ENCODE measurements at regions not wholly inside any gene's neighbourhood (a gene's known extent, or its start where the extent isn't known, plus 50 kb on each side); places are given as distances from the start of the nearest gene placed in this dataset.

GRCh38 chr10:58932577-58933314 lies 243.7 kb upstream of the PHYHIPL start:
- DNase-seq (ENCODE audit: low read depth) = no peak

DNA sequence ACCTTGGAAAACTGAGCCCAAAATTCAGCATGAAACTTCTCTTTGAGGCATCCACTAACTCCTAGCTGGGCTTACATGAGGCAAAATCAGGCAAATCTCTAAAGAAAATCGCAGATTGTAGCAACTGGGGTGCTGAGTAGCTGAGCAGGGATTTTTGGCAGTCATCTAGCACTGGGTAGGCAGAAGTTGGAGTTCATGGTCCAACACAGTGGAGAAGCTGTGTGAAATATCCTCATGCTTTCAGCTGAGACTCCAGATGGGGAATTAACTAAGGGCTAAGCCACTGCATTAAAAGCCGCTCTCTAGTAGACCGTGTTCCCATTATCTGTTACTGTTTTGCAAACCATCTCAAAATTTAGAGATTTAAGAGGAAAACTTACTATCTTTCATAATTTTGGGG lies 240.1 kb upstream of the PHYHIPL start:
- DNase-seq (ENCODE audit: low read depth) = no peak

GRCh38 chr10:58937423-58937822 lies 239.0 kb upstream of the PHYHIPL start:
- DNase-seq (ENCODE audit: low read depth) = no peak

DNA sequence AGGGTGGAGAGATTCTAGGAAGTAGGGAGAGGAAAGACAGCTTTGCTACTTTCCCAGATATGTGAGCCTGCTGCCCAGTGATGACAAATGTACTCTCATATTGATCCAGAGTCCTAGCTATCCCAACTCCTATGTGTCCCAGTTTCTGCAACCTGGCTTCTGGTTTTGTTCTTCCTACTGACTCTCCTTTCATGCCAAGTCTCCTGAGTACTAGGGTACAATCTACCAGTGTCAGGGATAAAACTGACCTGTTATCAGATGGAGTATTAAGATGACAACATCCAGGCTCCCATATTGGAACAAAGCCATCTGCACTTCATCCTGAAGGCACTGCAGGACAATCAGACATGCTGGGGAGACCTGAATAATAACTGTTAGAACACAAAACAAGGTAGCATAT lies 233.7 kb upstream of the PHYHIPL start:
- DNase-seq (ENCODE audit: low read depth) = no peak

DNA sequence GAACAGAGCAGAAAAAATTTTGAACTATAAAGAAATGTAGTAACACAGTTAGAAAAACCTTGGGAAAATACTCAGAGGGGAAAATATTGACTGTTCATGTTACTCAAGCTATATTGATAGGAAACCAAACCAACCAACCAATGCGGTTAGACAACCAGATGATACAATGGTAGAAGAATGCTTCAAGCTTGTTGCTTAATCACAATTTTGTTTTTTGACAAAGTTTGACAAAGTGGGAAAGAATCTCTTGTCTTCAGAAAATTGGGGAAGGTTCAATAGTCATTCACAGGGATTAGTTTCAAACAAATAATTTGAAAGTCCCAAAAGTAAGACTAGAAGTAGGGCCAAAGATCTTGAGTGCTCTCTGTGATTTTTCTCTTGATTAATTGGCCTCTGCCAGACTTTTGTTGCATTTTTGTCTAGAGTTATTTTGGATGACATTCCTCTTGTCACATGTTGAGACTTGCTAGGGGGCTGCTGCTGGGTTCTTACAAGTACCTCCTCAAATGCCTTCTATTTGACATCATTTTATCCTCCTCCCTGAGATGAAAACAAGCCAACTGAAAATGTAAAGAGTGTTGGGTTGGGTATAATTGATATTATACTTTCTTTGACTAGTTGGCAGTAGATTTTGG lies 233.1 kb upstream of the PHYHIPL start:
- no peak for DNase-seq (ENCODE audit: low read depth)

- no peak for DNase-seq (ENCODE audit: low read depth)
Observed at GRCh38 chr10:58943960-58944359, 232.5 kb upstream of the PHYHIPL start.

DNA sequence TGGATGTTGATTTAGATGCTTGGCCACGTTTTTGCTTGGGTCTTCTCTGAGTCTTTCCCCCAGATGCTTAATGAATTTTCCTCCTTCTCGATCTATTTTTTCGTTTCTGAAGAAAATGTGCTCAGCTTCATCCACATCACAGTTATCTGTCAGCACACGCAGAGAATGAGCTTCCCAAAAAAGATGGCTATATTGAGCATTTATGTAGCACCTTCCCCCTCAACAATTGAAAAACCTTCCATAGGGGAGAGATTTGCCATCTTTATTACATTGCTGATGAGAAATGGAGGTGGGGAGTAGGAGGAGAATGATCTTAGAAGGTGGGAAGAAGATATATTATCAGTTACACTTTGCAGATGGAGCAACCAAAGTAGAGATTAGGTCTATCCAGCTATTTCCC lies 228.1 kb upstream of the PHYHIPL start:
- DNase-seq (ENCODE audit: low read depth) = no peak

DNA sequence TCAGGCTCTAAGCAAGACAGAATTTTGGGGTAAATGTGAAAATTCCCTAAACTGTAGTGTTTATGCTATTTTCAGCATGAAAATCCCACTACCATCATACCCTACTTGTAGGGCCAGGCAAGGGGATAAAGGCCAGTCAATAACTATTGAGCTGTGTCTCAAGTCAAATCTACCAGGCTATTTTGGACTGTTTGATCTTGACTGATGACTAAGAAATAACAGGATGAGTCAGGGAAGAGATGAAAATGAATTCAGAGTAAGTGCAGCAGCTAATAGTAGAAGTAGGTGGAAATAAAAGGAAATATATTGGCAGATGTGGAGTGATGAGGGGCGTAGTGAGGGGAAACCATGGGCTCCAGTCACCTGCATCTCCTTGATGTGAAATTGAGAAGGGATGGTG lies 225.8 kb upstream of the PHYHIPL start:
- no peak for DNase-seq (ENCODE audit: low read depth)

DNA sequence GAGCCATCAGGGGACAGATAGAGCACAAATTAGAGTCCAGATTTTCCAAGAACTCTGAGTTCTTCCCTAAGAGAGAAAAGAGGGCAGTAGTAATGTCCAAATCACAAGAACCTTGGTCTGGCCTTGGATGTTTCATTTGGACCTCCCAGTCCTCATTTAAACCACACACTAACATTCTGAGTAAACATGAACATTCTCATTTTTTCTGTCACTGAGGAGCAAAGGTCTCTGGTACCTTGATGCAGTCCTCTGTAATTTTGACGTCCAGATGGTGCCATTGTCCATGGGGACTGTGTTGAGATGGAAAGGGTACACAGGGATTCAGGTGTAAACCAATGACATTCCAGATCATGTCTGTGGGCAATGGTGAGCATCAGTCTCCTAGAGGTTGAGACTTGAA lies 225.4 kb upstream of the PHYHIPL start:
- no peak for DNase-seq (ENCODE audit: low read depth)

GRCh38 chr10:58951746-58952145 lies 224.7 kb upstream of the PHYHIPL start:
- DNase-seq (ENCODE audit: low read depth) = peak; percentile 93

- peak; percentile 85 for DNase-seq (ENCODE audit: low read depth)
Observed at GRCh38 chr10:58952162-58952601, 224.3 kb upstream of the PHYHIPL start.

DNA sequence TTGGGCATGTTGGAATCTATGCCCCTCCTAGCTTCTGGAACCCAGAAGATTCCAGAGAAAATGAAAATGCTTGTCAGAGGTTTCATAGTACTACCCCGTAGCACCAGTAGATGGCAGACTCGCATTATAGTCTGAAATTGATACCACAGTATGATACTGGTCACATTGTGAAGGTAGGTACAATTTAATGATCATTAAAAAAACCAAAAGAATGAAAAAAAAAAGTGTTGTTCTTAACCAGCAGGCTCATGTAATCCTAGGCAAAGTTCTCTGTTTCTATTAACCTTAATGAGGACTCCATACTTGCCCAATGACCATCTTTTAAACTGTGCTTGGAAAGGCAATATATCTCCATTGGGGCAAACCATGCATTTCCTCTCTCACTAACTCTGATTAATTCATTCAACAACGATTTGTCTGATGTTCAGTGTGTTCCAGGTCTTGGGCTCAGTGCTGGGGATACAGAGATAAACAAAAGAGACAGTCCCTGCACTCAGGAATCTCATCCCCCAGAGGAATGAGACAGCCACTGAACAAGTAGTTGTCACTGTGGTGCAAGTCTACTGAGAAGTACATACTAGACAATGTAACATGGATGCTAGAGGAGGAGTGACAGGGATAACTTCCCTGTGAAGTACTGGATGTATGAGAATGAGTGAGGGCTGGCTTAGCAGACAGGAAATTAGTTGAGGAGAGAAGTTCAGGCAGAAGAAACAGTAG lies 223.5 kb upstream of the PHYHIPL start:
- DNase-seq (ENCODE audit: low read depth) = peak; percentile 65

DNA sequence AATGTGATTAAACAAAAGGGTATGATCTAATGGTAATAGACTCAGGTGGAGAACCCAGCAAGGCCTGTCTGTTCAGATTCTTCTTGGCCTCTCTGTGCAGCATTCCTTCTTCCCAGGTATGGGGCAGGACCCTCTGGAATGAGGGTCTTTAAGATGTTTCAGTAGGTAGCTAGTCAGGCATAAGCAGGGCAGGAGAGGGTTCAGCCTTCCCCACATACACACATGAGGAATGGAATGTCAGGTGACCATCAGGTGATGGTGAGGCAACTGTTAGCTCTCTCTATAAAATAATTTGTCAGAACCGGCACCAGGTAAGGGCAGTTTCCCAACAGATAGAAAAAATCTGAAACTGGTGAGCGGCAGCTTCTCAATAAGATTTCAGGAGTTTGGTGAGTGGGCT lies 222.3 kb upstream of the PHYHIPL start:
- DNase-seq (ENCODE audit: low read depth) = no peak

- no peak for DNase-seq (ENCODE audit: low read depth)
Observed at GRCh38 chr10:58955615-58956014, 220.8 kb upstream of the PHYHIPL start.

GRCh38 chr10:58956926-58957325 lies 219.5 kb upstream of the PHYHIPL start:
- no peak for DNase-seq (ENCODE audit: low read depth)

GRCh38 chr10:58957517-58957916 lies 218.9 kb upstream of the PHYHIPL start:
- DNase-seq (ENCODE audit: low read depth) = no peak

- DNase-seq (ENCODE audit: low read depth) = no peak
Observed at GRCh38 chr10:58963101-58963534, 213.3 kb upstream of the PHYHIPL start.

DNA sequence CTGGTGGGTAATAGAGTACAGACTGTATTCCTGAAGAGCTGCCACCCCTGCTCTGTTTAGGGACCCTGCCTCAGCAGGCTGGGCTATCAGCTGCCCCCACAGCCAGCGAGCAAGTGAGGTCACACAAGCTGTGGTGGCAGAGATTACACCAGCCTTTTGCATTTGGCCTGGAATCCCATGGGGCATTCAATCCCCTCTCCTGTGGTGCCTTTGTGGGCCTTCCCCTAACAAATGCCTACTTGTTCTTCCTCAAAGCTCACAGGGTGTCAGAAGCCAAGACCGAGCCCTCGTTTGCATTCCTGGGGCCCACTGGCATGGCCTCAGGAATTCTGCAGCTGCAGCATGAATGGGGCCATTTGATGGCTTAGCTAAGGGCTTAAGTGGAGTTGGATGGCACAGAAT lies 212.7 kb upstream of the PHYHIPL start:
- DNase-seq (ENCODE audit: low read depth) = no peak

DNA sequence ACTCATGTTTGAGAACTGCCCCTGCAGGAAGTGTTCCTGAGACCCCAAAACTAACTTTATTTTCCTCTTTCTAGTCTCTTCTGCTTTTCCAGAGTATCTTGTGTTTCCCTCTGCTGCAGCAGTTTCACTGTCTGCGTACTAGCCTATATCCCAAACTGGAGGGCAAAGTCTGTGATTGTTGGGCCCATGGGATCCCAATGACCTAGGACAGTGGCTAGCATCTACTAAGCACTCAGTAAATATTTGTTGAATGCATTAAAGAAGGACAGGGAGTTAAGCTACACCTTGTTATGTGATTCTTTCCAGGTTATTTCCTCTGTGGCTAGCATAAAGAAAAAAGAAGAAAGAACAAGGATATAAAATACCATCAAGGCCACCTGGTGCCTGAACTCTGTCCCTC lies 210.6 kb upstream of the PHYHIPL start:
- DNase-seq (ENCODE audit: low read depth) = no peak

GRCh38 chr10:58967551-58968388 lies 208.7 kb upstream of the PHYHIPL start:
- no peak for DNase-seq (ENCODE audit: low read depth)

GRCh38 chr10:58968389-58968755 lies 208.1 kb upstream of the PHYHIPL start:
- no peak for DNase-seq (ENCODE audit: low read depth)

DNA sequence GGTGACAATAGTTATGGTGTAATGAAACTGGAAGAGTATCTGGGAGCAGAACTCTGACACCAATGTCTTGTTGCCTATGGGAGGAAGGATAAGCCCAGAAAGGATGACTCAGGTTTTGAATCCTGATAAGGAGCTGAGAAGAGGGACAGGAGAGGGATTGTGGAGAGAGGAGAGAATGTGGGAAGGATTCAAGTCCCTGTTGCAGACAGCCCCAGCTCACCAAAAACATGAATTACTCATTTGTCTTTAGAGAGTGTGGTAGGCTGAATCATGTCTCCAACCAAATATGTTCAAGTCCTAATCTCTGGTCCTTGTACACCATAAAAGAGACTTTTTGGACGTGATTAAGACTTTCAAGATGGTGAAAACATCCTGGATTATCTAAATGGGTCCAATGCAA lies 206.9 kb upstream of the PHYHIPL start:
- DNase-seq (ENCODE audit: low read depth) = no peak
